ENCODE measurements at regions not wholly inside any gene's neighbourhood (a gene's known extent, or its start where the extent isn't known, plus 50 kb on each side); places are given as distances from the start of the nearest gene placed in this dataset.

DNA sequence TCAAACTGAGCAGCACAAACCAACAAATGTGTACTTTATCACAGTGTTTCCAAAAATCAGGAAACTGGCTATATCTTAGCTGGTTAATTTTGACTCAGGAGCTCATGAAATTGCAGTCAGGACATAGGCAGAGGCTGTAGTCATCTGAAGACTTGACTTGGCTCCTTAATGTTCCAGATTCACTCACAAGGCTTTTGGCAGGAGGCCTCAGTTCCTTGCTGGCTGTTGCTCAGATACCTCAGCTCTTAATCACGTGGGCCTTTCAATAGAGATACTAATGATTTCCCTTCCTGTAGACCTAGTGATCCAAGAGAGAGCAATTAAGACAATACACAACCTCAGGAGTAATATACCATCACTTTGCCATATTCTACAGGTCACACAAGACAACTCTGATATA, 537.7 kb downstream of the BRINP3 start:
- Mint-ChIP-seq H3K36me3 (ENCODE audit: low read depth) (no peaks in the 10 kb centered on the region), H3K27ac (no peak overlapping the region), H3K4me1 (no peaks in the 10 kb centered on the region), H3K4me3 (no peak overlapping the region), H3K27me3 (ENCODE audit: low read depth, poor library complexity) (peaks cover 3% of the 10 kb centered on the region), H3K9me3 (no peaks in the 10 kb centered on the region)
- DNase-seq: no peak
- TF ChIP-seq, protein P1, sequence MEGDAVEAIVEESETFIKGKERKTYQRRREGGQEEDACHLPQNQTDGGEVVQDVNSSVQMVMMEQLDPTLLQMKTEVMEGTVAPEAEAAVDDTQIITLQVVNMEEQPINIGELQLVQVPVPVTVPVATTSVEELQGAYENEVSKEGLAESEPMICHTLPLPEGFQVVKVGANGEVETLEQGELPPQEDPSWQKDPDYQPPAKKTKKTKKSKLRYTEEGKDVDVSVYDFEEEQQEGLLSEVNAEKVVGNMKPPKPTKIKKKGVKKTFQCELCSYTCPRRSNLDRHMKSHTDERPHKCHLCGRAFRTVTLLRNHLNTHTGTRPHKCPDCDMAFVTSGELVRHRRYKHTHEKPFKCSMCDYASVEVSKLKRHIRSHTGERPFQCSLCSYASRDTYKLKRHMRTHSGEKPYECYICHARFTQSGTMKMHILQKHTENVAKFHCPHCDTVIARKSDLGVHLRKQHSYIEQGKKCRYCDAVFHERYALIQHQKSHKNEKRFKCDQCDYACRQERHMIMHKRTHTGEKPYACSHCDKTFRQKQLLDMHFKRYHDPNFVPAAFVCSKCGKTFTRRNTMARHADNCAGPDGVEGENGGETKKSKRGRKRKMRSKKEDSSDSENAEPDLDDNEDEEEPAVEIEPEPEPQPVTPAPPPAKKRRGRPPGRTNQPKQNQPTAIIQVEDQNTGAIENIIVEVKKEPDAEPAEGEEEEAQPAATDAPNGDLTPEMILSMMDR (IDR thresholded peaks at IDR 0.05): no peak

DNA sequence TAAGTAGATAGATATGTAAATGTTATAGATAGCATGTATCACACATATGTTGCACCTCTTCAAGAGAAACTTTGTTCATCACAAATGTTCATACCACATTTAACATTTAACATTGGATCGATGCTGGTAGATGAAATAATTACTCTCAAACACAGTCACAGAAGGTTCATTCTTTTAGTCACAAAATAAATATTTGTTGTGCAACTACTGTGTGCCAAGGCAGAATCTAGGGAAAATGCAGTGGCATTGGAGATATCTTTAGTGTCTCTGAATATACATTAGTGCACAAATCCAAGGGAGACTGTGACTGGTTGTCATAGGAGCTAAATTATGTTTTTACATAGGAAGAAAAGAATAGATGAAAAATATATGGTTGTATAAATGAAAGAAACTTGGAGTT, 535.7 kb downstream of the BRINP3 start:
- Mint-ChIP-seq H3K36me3 (ENCODE audit: low read depth) (no peaks in the 10 kb centered on the region), H3K27me3 (ENCODE audit: low read depth, poor library complexity) (no peaks in the 10 kb centered on the region), H3K9me3 (no peaks in the 10 kb centered on the region), H3K4me3 (no peak overlapping the region), H3K27ac (no peak overlapping the region), H3K4me1 (no peaks in the 10 kb centered on the region)
- TF ChIP-seq, protein P1 (IDR thresholded peaks at IDR 0.05): no peak
- DNase-seq: no peak

DNA sequence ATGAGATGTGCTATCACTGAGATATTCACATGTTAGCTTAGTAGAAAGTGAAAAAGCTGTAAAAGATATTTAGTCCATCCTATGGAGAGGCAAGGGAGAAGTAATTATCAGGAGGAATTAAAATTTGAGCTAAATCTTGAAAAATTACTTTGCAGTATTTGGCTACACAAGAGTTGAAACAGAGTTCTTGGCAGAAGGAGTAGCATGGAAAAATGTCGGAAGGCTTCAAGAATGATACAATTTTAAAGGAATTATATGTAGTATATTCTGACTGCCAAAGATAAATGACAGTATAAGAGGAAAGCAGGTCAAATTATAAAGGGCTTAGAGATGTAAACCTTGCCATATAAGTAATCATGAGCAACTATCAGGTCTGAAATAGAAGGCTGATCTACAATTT, 518.9 kb downstream of the BRINP3 start:
- H3K4me3 Mint-ChIP-seq: no peak overlapping the region
- no peak overlapping the region for H3K27ac Mint-ChIP-seq
- peaks cover 5% of the 10 kb centered on the region for H3K4me1 Mint-ChIP-seq
- no peak for DNase-seq
- TF ChIP-seq, protein P1 (IDR thresholded peaks at IDR 0.05): no peak
- no peaks in the 10 kb centered on the region for H3K27me3 Mint-ChIP-seq (ENCODE audit: low read depth, poor library complexity)
- H3K9me3 Mint-ChIP-seq: no peaks in the 10 kb centered on the region
- H3K36me3 Mint-ChIP-seq (ENCODE audit: low read depth): no peaks in the 10 kb centered on the region

DNA sequence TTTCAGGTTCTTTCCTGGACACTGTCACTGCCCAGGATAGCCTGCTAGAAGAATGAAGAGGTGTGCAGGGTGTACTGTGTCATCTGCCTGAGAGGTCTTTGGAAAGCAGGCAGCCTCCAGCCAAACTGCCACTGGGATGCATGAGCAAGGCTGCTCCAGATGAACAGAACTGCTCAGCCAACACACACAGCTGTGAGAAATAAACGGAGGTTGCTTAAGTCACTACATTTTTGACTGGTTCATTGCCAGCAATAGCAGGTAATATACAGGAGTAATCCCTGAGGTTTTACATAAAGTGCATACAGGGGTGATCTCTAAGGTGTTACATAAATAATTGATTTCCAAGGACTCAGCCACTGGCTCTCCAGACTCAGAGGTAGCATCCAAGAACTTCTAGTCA, 516.9 kb downstream of the BRINP3 start:
- H3K4me1 Mint-ChIP-seq: no peaks in the 10 kb centered on the region
- H3K4me3 Mint-ChIP-seq: no peak overlapping the region
- H3K36me3 Mint-ChIP-seq (ENCODE audit: low read depth): no peaks in the 10 kb centered on the region
- no peaks in the 10 kb centered on the region for H3K27me3 Mint-ChIP-seq (ENCODE audit: low read depth, poor library complexity)
- TF ChIP-seq, protein P1 (IDR thresholded peaks at IDR 0.05): no peak
- no peak for DNase-seq
- no peaks in the 10 kb centered on the region for H3K9me3 Mint-ChIP-seq
- H3K27ac Mint-ChIP-seq: no peak overlapping the region

DNA sequence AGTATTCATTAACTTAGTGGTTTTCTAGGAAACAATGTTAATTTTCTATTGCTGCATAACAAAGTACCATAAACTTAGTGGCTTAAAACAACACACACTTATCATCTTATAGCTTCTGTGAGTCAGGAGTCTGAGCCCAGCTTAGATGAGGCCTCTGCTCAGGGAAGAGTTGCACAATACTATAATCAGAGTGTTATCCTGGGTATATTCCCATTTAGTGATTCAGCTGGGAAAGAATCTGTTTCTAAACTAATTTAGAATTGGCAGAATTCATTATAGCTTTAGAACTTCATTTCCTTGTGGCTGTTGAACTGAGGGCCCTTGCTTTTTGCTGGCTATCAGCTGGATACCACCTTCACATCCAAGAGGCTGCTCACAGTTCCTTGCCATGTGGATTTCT, 515.5 kb downstream of the BRINP3 start:
- Mint-ChIP-seq H3K9me3 (no peaks in the 10 kb centered on the region), H3K4me1 (no peaks in the 10 kb centered on the region), H3K36me3 (ENCODE audit: low read depth) (no peaks in the 10 kb centered on the region), H3K27ac (no peak overlapping the region), H3K4me3 (no peak overlapping the region), H3K27me3 (ENCODE audit: low read depth, poor library complexity) (no peaks in the 10 kb centered on the region)
- TF ChIP-seq, protein P1 (IDR thresholded peaks at IDR 0.05): no peak
- DNase-seq: no peak

DNA sequence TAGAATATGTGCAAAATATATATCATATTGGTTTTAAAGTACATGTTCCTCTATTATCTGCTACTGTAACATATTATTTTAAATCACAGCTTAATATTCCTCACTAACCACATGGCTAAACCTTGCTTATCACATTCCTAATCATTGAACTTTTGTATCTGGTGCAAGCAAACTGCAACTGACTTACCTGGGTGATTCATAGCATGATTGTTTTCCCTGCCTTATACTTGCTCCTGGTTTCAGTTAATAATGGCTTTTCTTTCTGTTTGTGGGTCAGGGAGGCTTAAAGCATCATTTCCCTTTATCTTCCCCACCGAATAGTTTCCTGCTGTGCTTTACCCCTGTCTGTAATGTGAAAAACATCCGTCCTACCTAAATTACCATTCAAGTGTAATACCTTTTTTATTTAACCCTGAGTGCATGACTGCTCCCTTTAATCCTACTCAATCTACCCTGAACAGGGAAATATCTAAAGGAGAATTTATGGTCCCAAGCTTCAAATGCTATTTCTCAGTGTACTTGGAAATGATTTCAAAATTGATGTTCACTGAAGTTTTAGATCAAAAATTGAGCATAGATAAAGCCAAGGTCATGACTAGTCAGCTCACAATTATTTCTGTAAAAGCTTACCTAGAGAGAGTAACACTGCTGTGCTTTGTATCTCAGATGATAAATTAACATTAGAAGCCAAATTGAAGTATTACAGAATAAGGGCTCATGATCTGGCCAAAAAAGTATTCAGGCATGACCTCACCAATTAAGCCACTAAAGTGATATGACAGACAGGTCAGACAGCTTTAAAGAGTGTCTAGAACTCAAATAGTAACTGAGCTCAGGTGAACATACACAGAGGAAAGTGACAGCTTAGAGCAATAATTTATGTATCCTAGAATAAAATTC, 507.1 kb downstream of the BRINP3 start:
- Mint-ChIP-seq H3K27ac (no peak overlapping the region), H3K36me3 (ENCODE audit: low read depth) (no peaks in the 10 kb centered on the region), H3K27me3 (ENCODE audit: low read depth, poor library complexity) (no peaks in the 10 kb centered on the region), H3K9me3 (peaks cover 2% of the 10 kb centered on the region), H3K4me3 (no peak overlapping the region), H3K4me1 (peaks cover 8% of the 10 kb centered on the region)
- no peak for DNase-seq
- TF ChIP-seq, protein P1 (IDR thresholded peaks at IDR 0.05): no peak

Data from nephron progenitor cell (in vitro differentiated cells).